Hepatocyte (in vitro differentiated cells): ENCODE measurements at regions not wholly inside any gene's neighbourhood (a gene's known extent, or its start where the extent isn't known, plus 50 kb on each side); places are given as distances from the start of the nearest gene placed in this dataset.

Experiments
- CTCF ChIP-seq: fragments of 200-600 bp; sonication (generic); IDR thresholded peaks from 2 replicates; pipeline ENCODE4 v1.5.1; 2016; ENCODE audit warnings: antibody characterized with exemption, mild to moderate bottlenecking; ENCODE audit not compliant: poor library complexity
- EZH2 ChIP-seq: fragments of 200-600 bp; sonication (generic); IDR thresholded peaks from 2 replicates; pipeline ENCODE4 v1.6.1; 2016; ENCODE audit warnings: antibody characterized with exemption, mild to moderate bottlenecking, borderline replicate concordance
- EZH2phosphoT487 ChIP-seq: fragments of 200-600 bp; sonication (generic); IDR thresholded peaks from one replicate; pipeline ENCODE4 v1.6.1; 2018; ENCODE audit warnings: antibody characterized with exemption, mild to moderate bottlenecking, low read depth, moderate library complexity; ENCODE audit not compliant: unreplicated experiment, severe bottlenecking

GRCh38 chr6:48641544-48641943, 530.5 kb upstream of the PTCHD4 start:
- TF ChIP-seq CTCF (no peak), EZH2 (no peak), EZH2phosphoT487 (no peak)
